Large intestine (tissue), 3 donors: ENCODE measurements at regions not wholly inside any gene's neighbourhood (a gene's known extent, or its start where the extent isn't known, plus 50 kb on each side); places are given as distances from the start of the nearest gene placed in this dataset.
"Not testable (repeated sequence)": the region's sequence is repeated elsewhere in the genome, so short reads cannot be mapped to it uniquely, and the experiment has no call there.

ENCODE experiments used
- DNase-seq, 2 donors: peaks; one replicate each; pipeline versions ENCODE4 v3.0.0 to v3.0.0-alpha.2; 2013
- H3K27ac ChIP-seq: one replicate; pipeline ENCODE4 v1.5.1; 2013; ENCODE audit warnings: low read length
- H3K27me3 ChIP-seq: 2 replicates; pipeline ENCODE4 v1.6.1; 2013; ENCODE audit warnings: low read length; ENCODE audit not compliant: control insufficient read depth, insufficient read depth
- H3K36me3 ChIP-seq: 2 replicates; pipeline ENCODE4 v1.6.1; 2013; ENCODE audit warnings: low read length; ENCODE audit not compliant: control insufficient read depth, insufficient read depth
- H3K4me1 ChIP-seq: one replicate; pipeline ENCODE4 v1.6.1; 2013; ENCODE audit warnings: low read length; ENCODE audit not compliant: control insufficient read depth, insufficient read depth
- H3K4me3 ChIP-seq: one replicate; pipeline ENCODE4 v1.5.1; 2013; ENCODE audit warnings: low read length
- H3K9me3 ChIP-seq: one replicate; pipeline ENCODE4 v1.6.1; 2013; ENCODE audit warnings: mild to moderate bottlenecking, low read depth, low read length, moderate library complexity; ENCODE audit not compliant: control insufficient read depth
- WGBS: methylation state at CpG from one replicate; pipeline ENCODE4 v1.1.5; 2013; ENCODE audit warnings: low lambda C conversion rate; ENCODE audit not compliant: insufficient coverage; 5-methylcytosine and 5-hydroxymethylcytosine counted together

DNA sequence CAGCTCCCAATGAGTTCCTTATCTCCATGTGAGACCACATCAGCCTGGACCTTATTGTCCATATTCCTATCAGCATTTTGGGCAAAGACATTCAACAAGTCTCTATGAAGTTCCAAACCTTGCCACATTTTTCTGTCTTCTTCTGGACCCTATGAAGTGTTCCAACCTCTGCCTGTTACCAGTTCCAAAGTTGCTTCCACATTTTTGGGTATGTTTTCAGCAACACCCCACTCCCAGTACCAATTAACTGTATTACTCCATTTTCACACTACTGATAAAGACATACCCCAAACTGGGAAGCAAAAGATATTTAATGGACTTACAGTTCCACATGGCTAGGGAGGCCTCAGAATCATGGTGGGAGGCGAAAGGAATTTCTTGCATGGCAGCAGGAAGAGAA lies 548.5 kb downstream of the CHSY3 start:
- Histone ChIP-seq H3K27me3 (no peaks in the 10 kb centered on the region), H3K4me3 (no peak overlapping the region), H3K27ac (no peak overlapping the region), H3K4me1 (no peaks in the 10 kb centered on the region), H3K9me3 (no peaks in the 10 kb centered on the region), H3K36me3 (no peaks in the 10 kb centered on the region)
- no CpG with 5 or more reads among the region's 1 CpG for WGBS
- DNase-seq, result no peak

DNA sequence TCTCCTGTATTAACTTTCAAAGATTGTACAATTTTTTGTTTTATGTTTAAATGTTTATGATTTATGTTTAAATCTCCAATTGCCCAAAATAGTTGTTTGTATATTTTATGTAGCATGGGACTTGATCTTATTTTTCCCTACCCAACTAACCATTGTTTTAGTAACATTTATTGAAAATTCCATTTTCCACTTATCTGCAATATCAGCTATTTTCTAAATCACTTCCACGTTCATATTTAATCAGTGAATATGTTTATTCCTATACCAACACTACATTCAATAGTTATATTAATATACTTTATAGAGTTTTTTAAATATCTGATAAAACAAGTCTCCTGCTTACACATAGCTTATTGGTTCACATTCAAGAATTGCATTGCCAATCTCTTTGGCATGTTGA lies 532.2 kb downstream of the CHSY3 start:
- no CpG with 5 or more reads among the region's 1 CpG for WGBS
- no peak for DNase-seq
- Histone ChIP-seq H3K4me3 (no peak overlapping the region), H3K27me3 (no peaks in the 10 kb centered on the region), H3K9me3 (peaks cover 9% of the 10 kb centered on the region), H3K4me1 (no peaks in the 10 kb centered on the region), H3K36me3 (no peaks in the 10 kb centered on the region), H3K27ac (no peak overlapping the region)

DNA sequence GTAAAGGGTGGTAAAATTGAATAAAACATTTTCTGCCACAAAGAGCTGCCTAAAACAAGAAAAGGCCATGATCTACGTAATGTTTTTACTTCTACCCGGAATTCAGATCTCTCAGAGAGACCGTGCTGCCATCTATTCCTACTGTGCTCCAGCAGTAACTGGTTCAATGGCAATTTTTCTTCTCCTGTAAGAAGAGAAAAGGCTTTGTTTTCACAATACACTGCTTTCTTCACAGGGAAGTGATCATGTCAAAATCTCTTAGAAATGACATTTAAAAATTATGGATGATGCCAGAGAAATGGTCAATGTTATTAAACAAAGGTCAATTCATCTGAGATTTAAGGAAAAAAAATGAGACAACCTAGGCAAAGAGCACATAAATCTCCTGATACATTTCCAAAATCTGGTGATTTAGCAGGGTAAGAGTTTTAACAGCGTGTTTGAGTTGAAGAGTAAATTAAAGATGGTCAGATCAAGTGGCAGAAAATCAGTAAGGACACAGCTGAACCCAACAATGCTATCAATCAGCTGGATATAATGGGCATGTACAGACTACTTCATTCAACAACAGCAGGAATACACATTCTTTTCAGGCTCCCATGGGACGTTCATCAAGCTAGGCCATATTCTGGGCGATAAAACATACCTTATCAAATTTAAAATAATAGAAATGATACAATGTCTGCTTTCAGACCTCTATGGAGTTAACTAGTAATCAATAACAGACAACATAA lies 523.1 kb downstream of the CHSY3 start:
- no peaks in the 10 kb centered on the region for H3K4me1 ChIP-seq
- H3K36me3 ChIP-seq, result no peaks in the 10 kb centered on the region
- WGBS, result 94% methylated on average over 3 of the region's 6 CpGs
- DNase-seq, result no peak
- no peaks in the 10 kb centered on the region for H3K27me3 ChIP-seq
- H3K4me3 ChIP-seq, result no peak overlapping the region
- H3K27ac ChIP-seq, result no peak overlapping the region
- no peaks in the 10 kb centered on the region for H3K9me3 ChIP-seq

DNA sequence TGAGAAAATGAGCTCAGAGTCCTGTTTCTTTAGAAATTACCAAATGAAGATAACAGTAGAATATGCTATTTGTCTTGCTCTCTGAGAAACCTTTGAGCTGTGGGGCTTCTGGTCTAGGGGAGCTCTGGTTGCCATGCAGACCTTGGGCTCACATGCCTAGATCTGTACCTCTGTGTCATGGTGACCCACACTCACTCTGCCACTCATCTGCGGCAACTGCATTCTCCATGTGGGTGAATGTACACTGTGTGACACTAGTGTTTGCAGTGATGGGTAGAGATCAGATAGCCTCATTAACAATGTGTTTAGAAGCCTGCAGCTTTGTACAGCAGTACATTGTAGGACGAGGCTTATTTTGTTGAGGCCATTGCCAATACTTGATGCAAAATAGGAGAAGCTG lies 521.2 kb downstream of the CHSY3 start:
- peak; percentile 23 to 36 for DNase-seq
- Histone ChIP-seq H3K27ac (no peak overlapping the region), H3K36me3 (no peaks in the 10 kb centered on the region), H3K4me3 (no peak overlapping the region), H3K4me1 (no peaks in the 10 kb centered on the region), H3K27me3 (no peaks in the 10 kb centered on the region), H3K9me3 (no peaks in the 10 kb centered on the region)
- 80% methylated on average over 1 of the region's 2 CpGs for WGBS

DNA sequence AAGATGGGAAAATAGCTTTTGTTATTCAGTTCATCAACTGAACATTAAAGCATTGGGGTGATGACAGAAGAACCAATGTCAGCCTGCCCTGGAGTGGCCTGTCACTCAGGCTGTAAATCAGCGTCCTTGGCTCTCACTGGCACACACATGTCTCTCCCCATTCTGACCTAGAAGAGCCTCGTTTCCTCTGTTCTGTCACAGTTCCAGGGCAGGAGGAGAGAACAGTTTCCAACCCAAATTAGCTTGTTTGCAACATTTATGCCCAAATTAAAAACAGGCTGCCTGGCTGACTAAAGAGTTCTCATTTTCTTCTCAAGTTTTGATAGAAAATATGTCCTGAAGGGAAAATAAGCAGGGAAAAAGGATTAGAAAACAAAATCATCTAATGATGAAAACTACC lies 520.1 kb downstream of the CHSY3 start:
- no peaks in the 10 kb centered on the region for H3K36me3 ChIP-seq
- WGBS, result no CpG with 5 or more reads among the region's 2 CpGs

DNA sequence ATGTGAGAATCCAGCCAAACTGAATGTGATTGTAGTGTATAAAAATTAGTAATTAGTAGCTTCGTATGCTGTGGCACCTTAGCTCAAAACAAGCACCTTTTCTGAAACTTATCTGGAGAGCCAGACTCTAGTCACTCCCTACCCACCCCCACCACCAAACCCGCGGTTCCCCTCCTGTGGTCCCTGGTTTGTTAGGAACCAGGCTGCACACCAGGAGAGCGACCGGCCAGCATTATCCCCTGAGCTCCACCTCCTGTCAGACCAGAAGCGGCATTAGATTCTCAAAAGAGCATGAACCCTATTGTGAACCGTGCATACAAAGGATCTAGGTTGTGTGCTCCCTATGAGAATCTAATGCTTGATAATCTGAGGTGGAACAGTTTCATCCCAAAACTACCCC lies 498.6 kb downstream of the CHSY3 start:
- H3K4me3 ChIP-seq, result no peak overlapping the region
- no peaks in the 10 kb centered on the region for H3K27me3 ChIP-seq
- no peaks in the 10 kb centered on the region for H3K36me3 ChIP-seq
- DNase-seq, result no peak
- no peaks in the 10 kb centered on the region for H3K4me1 ChIP-seq
- no peak overlapping the region for H3K27ac ChIP-seq
- no peaks in the 10 kb centered on the region for H3K9me3 ChIP-seq
- WGBS, result no CpG with 5 or more reads among the region's 7 CpGs

More for the DNA sequence above, 520.1 kb downstream of the CHSY3 start:
- Histone ChIP-seq H3K4me1 (no peaks in the 10 kb centered on the region), H3K9me3 (no peaks in the 10 kb centered on the region), H3K27ac (no peak overlapping the region), H3K4me3 (no peak overlapping the region), H3K27me3 (no peaks in the 10 kb centered on the region)
- no peak for DNase-seq

DNA sequence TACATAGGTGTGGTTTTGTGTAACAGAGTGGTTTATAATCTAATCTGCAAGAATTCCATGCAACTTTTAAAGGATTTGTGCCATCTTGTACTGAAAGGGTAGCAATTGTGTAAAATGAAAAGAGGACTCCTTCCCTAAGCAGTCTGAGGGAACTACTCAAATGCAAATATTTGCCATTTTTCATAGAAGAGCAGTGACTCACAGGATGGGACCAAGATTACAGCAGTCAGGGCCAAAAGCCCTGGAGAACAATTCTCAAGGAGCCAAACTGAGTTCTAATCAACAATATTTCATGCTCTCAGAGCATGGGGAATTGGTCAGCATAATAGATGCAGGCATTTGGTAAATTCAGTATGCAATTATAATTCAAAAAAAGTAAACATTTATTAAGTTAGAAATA lies 495.8 kb downstream of the CHSY3 start:
- H3K9me3 ChIP-seq, result no peaks in the 10 kb centered on the region
- no peaks in the 10 kb centered on the region for H3K36me3 ChIP-seq
- H3K27me3 ChIP-seq, result no peaks in the 10 kb centered on the region
- H3K4me1 ChIP-seq, result no peaks in the 10 kb centered on the region
- no peak for DNase-seq
- H3K4me3 ChIP-seq, result no peak overlapping the region
- no peak overlapping the region for H3K27ac ChIP-seq

DNA sequence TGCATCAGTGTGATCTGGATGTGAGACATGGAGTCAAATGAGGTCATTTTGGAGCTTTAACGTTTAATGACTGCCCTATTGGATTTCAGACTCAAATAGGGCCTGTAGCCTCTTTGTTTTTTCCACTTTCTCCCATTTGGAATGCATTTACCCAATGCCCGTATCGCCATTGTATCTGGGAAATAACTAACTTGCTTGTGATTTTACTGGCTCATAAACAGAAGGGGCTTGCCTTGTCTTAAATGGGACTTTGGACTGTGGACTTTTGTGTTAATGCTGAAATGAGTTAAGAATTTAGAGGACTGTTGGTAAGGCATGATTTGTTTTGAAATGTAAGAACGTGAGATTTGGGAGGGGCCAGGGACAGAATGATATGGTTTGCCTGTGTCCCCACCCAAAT lies 494.6 kb downstream of the CHSY3 start:
- peak; percentile 6 to 38 for DNase-seq
- no CpG with 5 or more reads among the region's 4 CpGs for WGBS
- Histone ChIP-seq H3K27me3 (no peaks in the 10 kb centered on the region), H3K4me1 (no peaks in the 10 kb centered on the region), H3K27ac (no peak overlapping the region), H3K9me3 (no peaks in the 10 kb centered on the region), H3K4me3 (no peak overlapping the region), H3K36me3 (no peaks in the 10 kb centered on the region)

DNA sequence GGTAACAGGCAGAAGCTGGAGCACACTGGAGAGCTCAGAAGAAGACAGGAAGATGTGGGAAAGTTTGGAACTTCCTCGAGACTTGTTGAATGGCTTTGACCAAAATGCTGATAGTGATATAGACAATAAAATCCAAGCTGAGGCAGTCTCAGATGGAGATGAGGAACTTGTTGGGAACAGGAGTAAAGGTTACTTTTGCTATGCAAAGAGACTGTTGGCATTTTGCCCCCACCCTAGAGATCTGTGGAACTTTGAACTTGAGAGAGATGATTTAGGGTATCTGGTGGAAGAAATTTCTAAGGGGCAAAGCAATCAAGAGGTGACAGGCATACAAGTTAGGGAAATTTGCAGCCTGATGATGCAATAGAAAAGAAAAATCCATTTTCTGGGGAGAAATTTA lies 493.5 kb downstream of the CHSY3 start:
- peak in 1 of 2 donors; percentile 5 for DNase-seq
- no CpG with 5 or more reads among the region's 1 CpG for WGBS
- not testable (repeated sequence) for H3K27ac ChIP-seq

DNA sequence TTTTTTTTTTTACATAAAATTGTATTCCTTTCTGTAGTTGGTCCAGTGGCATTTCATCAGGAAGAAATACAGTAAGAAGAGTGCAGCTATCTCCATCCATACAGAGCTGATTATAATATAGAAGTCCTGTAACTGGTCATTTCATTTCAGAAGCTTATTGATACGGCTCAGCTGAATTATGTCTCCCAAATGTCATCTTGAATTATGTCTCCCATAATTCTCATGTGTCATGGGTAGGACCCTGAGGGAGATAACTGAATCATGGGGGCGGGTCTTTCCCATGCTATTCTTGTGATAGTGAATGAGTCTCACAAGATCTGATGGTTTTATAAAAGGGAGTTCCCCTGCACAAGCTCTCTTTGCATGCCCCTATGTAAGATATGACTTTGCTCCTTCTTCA lies 492.9 kb downstream of the CHSY3 start:
- Histone ChIP-seq H3K4me1 (no peaks in the 10 kb centered on the region), H3K9me3 (no peaks in the 10 kb centered on the region), H3K27me3 (no peaks in the 10 kb centered on the region), H3K27ac (no peak overlapping the region), H3K36me3 (no peaks in the 10 kb centered on the region), H3K4me3 (no peak overlapping the region)
- no peak for DNase-seq
- WGBS, result no CpG with 5 or more reads among the region's 2 CpGs

More for the DNA sequence above, 493.5 kb downstream of the CHSY3 start:
- H3K36me3 ChIP-seq, H3K4me3 ChIP-seq, H3K9me3 ChIP-seq, H3K4me1 ChIP-seq, H3K27me3 ChIP-seq: not testable (repeated sequence)

DNA sequence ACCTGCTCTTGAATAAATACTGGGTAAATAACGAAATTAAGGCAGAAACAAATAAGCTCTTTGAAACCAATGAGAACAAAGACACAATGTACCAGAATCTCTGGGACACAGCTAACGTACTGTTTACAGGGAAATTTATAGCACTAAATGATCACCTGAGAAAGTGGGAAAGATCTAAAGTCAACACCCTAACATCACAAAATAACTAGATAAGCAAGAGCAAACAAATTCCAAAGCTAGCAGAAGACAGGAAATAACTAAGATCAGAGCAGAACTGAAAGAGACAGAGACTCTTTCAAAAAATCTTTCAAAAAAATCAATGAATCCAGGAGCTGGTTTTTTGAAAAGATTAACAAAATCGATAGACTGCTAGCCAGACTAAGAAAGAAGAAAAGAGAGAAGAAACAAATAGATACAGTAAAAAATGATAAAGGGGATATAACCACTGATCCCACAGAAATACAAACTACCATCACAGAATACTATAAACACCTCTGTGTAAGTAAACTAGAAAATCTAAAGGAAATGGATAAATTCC lies 487.5 kb downstream of the CHSY3 start:
- not testable (repeated sequence) for DNase-seq, H3K27me3 ChIP-seq, H3K4me1 ChIP-seq, H3K27ac ChIP-seq, H3K36me3 ChIP-seq, H3K4me3 ChIP-seq, H3K9me3 ChIP-seq
- 15% methylated on average over 2 of the region's 3 CpGs for WGBS
